WTC11 (cell line): ENCODE measurements at regions not wholly inside any gene's neighbourhood (a gene's known extent, or its start where the extent isn't known, plus 50 kb on each side); places are given as distances from the start of the nearest gene placed in this dataset.

Experiments used
- ATAC-seq: fragments of 200-7000 bp; cut with Tn5 transposase; 2 replicates; pipeline ENCODE4 v1.10.0; 2021; ENCODE audit warnings: mild to moderate bottlenecking, moderate library complexity
- CTCF ChIA-PET: fragments of 300-600 bp; sonication (Branson Sonifier 250); formaldehyde crosslinking; loops from one replicate; lab custom pipeline; 2021; ENCODE audit warnings: antibody characterized with exemption; lab: Charles Lee
- POLR2A ChIA-PET: fragments of 350-600 bp; sonication (Branson Sonifier 250); formaldehyde crosslinking; loops from one replicate; lab custom pipeline; 2021; ENCODE audit warnings: antibody characterized with exemption; lab: Charles Lee
- DNase-seq: peaks from one replicate; pipeline ENCODE4 v3.0.0; 2021; ENCODE audit warnings: low spot score
- H3K27ac Mint-ChIP-seq: 2 replicates; pipeline ENCODE4 v1.8.0; 2021; ENCODE audit warnings: mixed read lengths
- H3K27me3 Mint-ChIP-seq: 2 replicates; pipeline ENCODE4 v1.8.0; 2021; ENCODE audit warnings: low read depth, mild to moderate bottlenecking, moderate library complexity, mixed read lengths
- H3K36me3 Mint-ChIP-seq: 2 replicates; pipeline ENCODE4 v1.8.0; 2021; ENCODE audit warnings: mixed read lengths
- H3K4me1 Mint-ChIP-seq: 2 replicates; pipeline ENCODE4 v1.8.0; 2022; ENCODE audit warnings: mixed read lengths
- H3K4me3 Mint-ChIP-seq: 2 replicates; pipeline ENCODE4 v1.8.0; 2021; ENCODE audit warnings: mild to moderate bottlenecking, moderate library complexity, mixed read lengths
- H3K9me3 Mint-ChIP-seq: 2 replicates; pipeline ENCODE4 v1.8.0; 2021; ENCODE audit warnings: mixed read lengths
- CBFB ChIP-seq: sonication (generic); formaldehyde crosslinking; IDR thresholded peaks from 2 replicates; pipeline ENCODE4 v1.8.1; 2022; ENCODE audit warnings: mild to moderate bottlenecking, low read depth, missing genetic modification reagents
- CREB1 ChIP-seq: sonication (generic); formaldehyde crosslinking; IDR thresholded peaks from 2 replicates; pipeline ENCODE4 v1.8.0; 2023; ENCODE audit warnings: mild to moderate bottlenecking, missing genetic modification reagents
- ESRRA ChIP-seq: sonication (generic); formaldehyde crosslinking; IDR thresholded peaks from 2 replicates; pipeline ENCODE4 v1.8.1; 2022; ENCODE audit warnings: mild to moderate bottlenecking, missing genetic modification reagents, borderline replicate concordance
- FOXJ3 ChIP-seq: sonication (generic); formaldehyde crosslinking; IDR thresholded peaks from 2 replicates; pipeline ENCODE4 v1.9.0; 2021; ENCODE audit warnings: missing genetic modification reagents, mild to moderate bottlenecking, borderline replicate concordance
- FOXK1 ChIP-seq: sonication (generic); formaldehyde crosslinking; IDR thresholded peaks from 2 replicates; pipeline ENCODE4 v1.8.0; 2022; ENCODE audit warnings: mild to moderate bottlenecking, moderate library complexity, missing genetic modification reagents
- HMGA2 ChIP-seq: fragments of 250-450 bp; sonication (Bioruptor Pico); IDR thresholded peaks from 2 replicates; pipeline ENCODE4 v1.4.0; 2021; ENCODE audit warnings: mild to moderate bottlenecking, moderate library complexity
- NR3C1 ChIP-seq: sonication (generic); formaldehyde crosslinking; conservative IDR thresholded peaks from 2 replicates; pipeline ENCODE4 v1.8.1; 2023; ENCODE audit warnings: low read depth, mild to moderate bottlenecking, missing genetic modification reagents
- OVOL2 ChIP-seq: fragments of 250-450 bp; sonication (Bioruptor Pico); IDR thresholded peaks from 2 replicates; pipeline ENCODE4 v1.9.0; 2021; ENCODE audit warnings: mild to moderate bottlenecking, borderline replicate concordance
- RELA ChIP-seq: sonication (generic); formaldehyde crosslinking; IDR thresholded peaks from 2 replicates; pipeline ENCODE4 v1.8.1; 2022; ENCODE audit warnings: missing genetic modification reagents, mild to moderate bottlenecking, borderline replicate concordance
- RORB ChIP-seq: fragments of 250-450 bp; sonication (Bioruptor Pico); IDR thresholded peaks from 2 replicates; pipeline ENCODE4 v1.9.0; 2021; ENCODE audit warnings: mild to moderate bottlenecking
- ZNF232 ChIP-seq: sonication (generic); formaldehyde crosslinking; IDR thresholded peaks from 2 replicates; pipeline ENCODE4 v1.8.0; 2022; ENCODE audit warnings: mild to moderate bottlenecking, missing genetic modification reagents
- ZNF263 ChIP-seq: sonication (generic); formaldehyde crosslinking; IDR thresholded peaks from 2 replicates; pipeline ENCODE4 v1.8.1; 2022; ENCODE audit warnings: low read depth, mild to moderate bottlenecking, moderate library complexity, missing genetic modification reagents
- TF ChIP-seq, protein P1 (sequence below): sonication (generic); formaldehyde crosslinking; conservative IDR thresholded peaks from 2 replicates; pipeline ENCODE4 v1.8.1; 2022; ENCODE audit warnings: mild to moderate bottlenecking, missing genetic modification reagents
- TF ChIP-seq, protein P2 (sequence below): sonication (generic); formaldehyde crosslinking; IDR thresholded peaks from 2 replicates; pipeline ENCODE4 v1.8.1; 2023; ENCODE audit warnings: mild to moderate bottlenecking, moderate library complexity, missing genetic modification reagents
- TF ChIP-seq, protein P3 (sequence below): fragments of 250-450 bp; sonication (Bioruptor Pico); IDR thresholded peaks from 2 replicates; pipeline ENCODE4 v1.9.0; 2021; ENCODE audit warnings: moderate library complexity, mild to moderate bottlenecking, inconsistent platforms, borderline replicate concordance
- TF ChIP-seq, protein P4 (sequence below): fragments of 250-450 bp; sonication (Bioruptor Pico); IDR thresholded peaks from 2 replicates; pipeline ENCODE4 v1.9.0; 2021; ENCODE audit warnings: mild to moderate bottlenecking, borderline replicate concordance
- TF ChIP-seq, protein P5 (sequence below): sonication (generic); formaldehyde crosslinking; IDR thresholded peaks from 2 replicates; pipeline ENCODE4 v1.8.0; 2022; ENCODE audit warnings: mild to moderate bottlenecking, missing genetic modification reagents
- TF ChIP-seq, protein P6 (sequence below): fragments of 250-450 bp; sonication (Bioruptor Pico); IDR thresholded peaks from 2 replicates; pipeline ENCODE4 v1.8.0; 2021; ENCODE audit warnings: mild to moderate bottlenecking
- TF ChIP-seq, protein P7 (sequence below): sonication (generic); formaldehyde crosslinking; IDR thresholded peaks from 2 replicates; pipeline ENCODE4 v1.8.0; 2023; ENCODE audit warnings: mild to moderate bottlenecking, missing genetic modification reagents

DNA sequence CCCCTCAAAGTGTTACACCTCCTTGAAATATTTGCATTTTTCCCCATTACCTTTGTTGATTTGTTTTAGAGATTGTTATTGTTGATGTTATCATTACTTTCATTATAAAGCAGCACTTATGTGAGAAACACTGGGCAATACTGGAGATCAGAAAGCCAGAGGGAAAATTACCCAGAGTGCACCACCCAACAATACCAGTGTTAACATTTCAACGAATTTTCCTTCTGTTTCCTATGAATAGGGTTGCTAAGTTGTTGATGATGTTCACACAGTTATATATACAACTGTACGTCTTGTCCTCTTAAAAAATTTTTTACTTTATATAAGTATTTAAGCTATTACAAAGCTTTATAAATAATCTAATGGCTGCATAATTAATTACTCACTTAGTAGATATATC lies 173.6 kb upstream of the UMPS start:
- CTCF ChIA-PET = interaction anchor here (0.8 to 1.1 kb wide), 2 partner anchors 132 to 205 kb away, joined by 3 read pairs; no protein-coding TSS in a partner anchor
- ATAC-seq = no peak
- Mint-ChIP-seq H3K4me3 (no peak overlapping the region), H3K27ac (no peak overlapping the region), H3K9me3 (no peaks in the 10 kb centered on the region; the same call in 1 of the 2 replicates), H3K27me3 (no peaks in the 10 kb centered on the region), H3K4me1 (peaks cover 27% of the 10 kb centered on the region), H3K36me3 (no peaks in the 10 kb centered on the region)
- TF ChIP-seq NR3C1 (no peak), ZNF232 (CRISPR knock-in tag) (no peak), RELA (CRISPR knock-in tag) (no peak), OVOL2 (no peak), FOXJ3 (no peak), ESRRA (CRISPR knock-in tag) (no peak), CREB1 (no peak), CBFB (no peak), RORB (no peak), HMGA2 (no peak), ZNF263 (CRISPR knock-in tag) (no peak), FOXK1 (CRISPR knock-in tag) (no peak)
- TF ChIP-seq, protein P1, sequence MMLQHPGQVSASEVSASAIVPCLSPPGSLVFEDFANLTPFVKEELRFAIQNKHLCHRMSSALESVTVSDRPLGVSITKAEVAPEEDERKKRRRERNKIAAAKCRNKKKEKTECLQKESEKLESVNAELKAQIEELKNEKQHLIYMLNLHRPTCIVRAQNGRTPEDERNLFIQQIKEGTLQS (CRISPR knock-in tag) = no peak
- TF ChIP-seq, protein P2, sequence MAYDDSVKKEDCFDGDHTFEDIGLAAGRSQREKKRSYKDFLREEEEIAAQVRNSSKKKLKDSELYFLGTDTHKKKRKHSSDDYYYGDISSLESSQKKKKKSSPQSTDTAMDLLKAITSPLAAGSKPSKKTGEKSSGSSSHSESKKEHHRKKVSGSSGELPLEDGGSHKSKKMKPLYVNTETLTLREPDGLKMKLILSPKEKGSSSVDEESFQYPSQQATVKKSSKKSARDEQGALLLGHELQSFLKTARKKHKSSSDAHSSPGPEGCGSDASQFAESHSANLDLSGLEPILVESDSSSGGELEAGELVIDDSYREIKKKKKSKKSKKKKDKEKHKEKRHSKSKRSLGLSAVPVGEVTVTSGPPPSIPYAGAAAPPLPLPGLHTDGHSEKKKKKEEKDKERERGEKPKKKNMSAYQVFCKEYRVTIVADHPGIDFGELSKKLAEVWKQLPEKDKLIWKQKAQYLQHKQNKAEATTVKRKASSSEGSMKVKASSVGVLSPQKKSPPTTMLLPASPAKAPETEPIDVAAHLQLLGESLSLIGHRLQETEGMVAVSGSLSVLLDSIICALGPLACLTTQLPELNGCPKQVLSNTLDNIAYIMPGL (CRISPR knock-in tag) = no peak
- TF ChIP-seq, protein P3, sequence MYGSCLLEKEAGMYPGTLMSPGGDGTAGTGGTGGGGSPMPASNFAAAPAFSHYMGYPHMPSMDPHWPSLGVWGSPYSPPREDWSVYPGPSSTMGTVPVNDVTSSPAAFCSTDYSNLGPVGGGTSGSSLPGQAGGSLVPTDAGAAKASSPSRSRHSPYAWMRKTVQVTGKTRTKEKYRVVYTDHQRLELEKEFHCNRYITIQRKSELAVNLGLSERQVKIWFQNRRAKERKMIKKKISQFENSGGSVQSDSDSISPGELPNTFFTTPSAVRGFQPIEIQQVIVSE (CRISPR knock-in tag) = no peak
- TF ChIP-seq, protein P4, sequence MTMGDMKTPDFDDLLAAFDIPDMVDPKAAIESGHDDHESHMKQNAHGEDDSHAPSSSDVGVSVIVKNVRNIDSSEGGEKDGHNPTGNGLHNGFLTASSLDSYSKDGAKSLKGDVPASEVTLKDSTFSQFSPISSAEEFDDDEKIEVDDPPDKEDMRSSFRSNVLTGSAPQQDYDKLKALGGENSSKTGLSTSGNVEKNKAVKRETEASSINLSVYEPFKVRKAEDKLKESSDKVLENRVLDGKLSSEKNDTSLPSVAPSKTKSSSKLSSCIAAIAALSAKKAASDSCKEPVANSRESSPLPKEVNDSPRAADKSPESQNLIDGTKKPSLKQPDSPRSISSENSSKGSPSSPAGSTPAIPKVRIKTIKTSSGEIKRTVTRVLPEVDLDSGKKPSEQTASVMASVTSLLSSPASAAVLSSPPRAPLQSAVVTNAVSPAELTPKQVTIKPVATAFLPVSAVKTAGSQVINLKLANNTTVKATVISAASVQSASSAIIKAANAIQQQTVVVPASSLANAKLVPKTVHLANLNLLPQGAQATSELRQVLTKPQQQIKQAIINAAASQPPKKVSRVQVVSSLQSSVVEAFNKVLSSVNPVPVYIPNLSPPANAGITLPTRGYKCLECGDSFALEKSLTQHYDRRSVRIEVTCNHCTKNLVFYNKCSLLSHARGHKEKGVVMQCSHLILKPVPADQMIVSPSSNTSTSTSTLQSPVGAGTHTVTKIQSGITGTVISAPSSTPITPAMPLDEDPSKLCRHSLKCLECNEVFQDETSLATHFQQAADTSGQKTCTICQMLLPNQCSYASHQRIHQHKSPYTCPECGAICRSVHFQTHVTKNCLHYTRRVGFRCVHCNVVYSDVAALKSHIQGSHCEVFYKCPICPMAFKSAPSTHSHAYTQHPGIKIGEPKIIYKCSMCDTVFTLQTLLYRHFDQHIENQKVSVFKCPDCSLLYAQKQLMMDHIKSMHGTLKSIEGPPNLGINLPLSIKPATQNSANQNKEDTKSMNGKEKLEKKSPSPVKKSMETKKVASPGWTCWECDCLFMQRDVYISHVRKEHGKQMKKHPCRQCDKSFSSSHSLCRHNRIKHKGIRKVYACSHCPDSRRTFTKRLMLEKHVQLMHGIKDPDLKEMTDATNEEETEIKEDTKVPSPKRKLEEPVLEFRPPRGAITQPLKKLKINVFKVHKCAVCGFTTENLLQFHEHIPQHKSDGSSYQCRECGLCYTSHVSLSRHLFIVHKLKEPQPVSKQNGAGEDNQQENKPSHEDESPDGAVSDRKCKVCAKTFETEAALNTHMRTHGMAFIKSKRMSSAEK (CRISPR knock-in tag) = no peak
- TF ChIP-seq, protein P5, sequence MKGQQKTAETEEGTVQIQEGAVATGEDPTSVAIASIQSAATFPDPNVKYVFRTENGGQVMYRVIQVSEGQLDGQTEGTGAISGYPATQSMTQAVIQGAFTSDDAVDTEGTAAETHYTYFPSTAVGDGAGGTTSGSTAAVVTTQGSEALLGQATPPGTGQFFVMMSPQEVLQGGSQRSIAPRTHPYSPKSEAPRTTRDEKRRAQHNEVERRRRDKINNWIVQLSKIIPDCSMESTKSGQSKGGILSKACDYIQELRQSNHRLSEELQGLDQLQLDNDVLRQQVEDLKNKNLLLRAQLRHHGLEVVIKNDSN (CRISPR knock-in tag) = no peak
- TF ChIP-seq, protein P6, sequence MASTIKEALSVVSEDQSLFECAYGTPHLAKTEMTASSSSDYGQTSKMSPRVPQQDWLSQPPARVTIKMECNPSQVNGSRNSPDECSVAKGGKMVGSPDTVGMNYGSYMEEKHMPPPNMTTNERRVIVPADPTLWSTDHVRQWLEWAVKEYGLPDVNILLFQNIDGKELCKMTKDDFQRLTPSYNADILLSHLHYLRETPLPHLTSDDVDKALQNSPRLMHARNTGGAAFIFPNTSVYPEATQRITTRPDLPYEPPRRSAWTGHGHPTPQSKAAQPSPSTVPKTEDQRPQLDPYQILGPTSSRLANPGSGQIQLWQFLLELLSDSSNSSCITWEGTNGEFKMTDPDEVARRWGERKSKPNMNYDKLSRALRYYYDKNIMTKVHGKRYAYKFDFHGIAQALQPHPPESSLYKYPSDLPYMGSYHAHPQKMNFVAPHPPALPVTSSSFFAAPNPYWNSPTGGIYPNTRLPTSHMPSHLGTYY (CRISPR knock-in tag) = no peak
- TF ChIP-seq, protein P7, sequence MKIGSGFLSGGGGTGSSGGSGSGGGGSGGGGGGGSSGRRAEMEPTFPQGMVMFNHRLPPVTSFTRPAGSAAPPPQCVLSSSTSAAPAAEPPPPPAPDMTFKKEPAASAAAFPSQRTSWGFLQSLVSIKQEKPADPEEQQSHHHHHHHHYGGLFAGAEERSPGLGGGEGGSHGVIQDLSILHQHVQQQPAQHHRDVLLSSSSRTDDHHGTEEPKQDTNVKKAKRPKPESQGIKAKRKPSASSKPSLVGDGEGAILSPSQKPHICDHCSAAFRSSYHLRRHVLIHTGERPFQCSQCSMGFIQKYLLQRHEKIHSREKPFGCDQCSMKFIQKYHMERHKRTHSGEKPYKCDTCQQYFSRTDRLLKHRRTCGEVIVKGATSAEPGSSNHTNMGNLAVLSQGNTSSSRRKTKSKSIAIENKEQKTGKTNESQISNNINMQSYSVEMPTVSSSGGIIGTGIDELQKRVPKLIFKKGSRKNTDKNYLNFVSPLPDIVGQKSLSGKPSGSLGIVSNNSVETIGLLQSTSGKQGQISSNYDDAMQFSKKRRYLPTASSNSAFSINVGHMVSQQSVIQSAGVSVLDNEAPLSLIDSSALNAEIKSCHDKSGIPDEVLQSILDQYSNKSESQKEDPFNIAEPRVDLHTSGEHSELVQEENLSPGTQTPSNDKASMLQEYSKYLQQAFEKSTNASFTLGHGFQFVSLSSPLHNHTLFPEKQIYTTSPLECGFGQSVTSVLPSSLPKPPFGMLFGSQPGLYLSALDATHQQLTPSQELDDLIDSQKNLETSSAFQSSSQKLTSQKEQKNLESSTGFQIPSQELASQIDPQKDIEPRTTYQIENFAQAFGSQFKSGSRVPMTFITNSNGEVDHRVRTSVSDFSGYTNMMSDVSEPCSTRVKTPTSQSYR (CRISPR knock-in tag) = no peak
- POLR2A ChIA-PET = no interaction called here
- no peak for DNase-seq
